HG03135 (cell line): ENCODE measurements at regions not wholly inside any gene's neighbourhood (a gene's known extent, or its start where the extent isn't known, plus 50 kb on each side); places are given as distances from the start of the nearest gene placed in this dataset.

Experiments used
- ATAC-seq: cut with Tn5 transposase; IDR thresholded peaks from one replicate; pipeline ENCODE4 v1.9.1; 2021; ENCODE audit warnings: mild to moderate bottlenecking, moderate library complexity; ENCODE audit not compliant: unreplicated experiment

GRCh38 chr13:83355041-83355440 lies 527.2 kb downstream of the SLITRK1 start:
- ATAC-seq, result no peak

- no peak for ATAC-seq
Measured at GRCh38 chr13:83352391-83352790, 529.9 kb downstream of the SLITRK1 start.

- ATAC-seq, result no peak
Measured at GRCh38 chr13:83350569-83350968, 531.7 kb downstream of the SLITRK1 start.

- no peak for ATAC-seq
Measured at GRCh38 chr13:83344518-83344917, 537.8 kb downstream of the SLITRK1 start.

- ATAC-seq, result no peak
Measured at GRCh38 chr13:83340170-83340569, 542.1 kb downstream of the SLITRK1 start.

- no peak for ATAC-seq
Measured at GRCh38 chr13:83333614-83334388, 548.5 kb downstream of the SLITRK1 start.

- ATAC-seq, result no peak
Measured at GRCh38 chr13:83332751-83333150, 549.5 kb downstream of the SLITRK1 start.

GRCh38 chr13:83327091-83327490 lies 555.2 kb downstream of the SLITRK1 start:
- no peak for ATAC-seq

- ATAC-seq, result no peak
Measured at GRCh38 chr13:83325125-83325853, 557.0 kb downstream of the SLITRK1 start.

GRCh38 chr13:83311886-83312577 lies 570.2 kb downstream of the SLITRK1 start:
- no peak for ATAC-seq

- ATAC-seq, result no peak
Measured at GRCh38 chr13:83298617-83299016, 583.7 kb downstream of the SLITRK1 start.

- no peak for ATAC-seq
Measured at GRCh38 chr13:83297586-83298290, 584.5 kb downstream of the SLITRK1 start.

GRCh38 chr13:83295686-83296085 lies 586.6 kb downstream of the SLITRK1 start:
- no peak for ATAC-seq

GRCh38 chr13:83286737-83287136 lies 595.5 kb downstream of the SLITRK1 start:
- no peak for ATAC-seq

GRCh38 chr13:83281654-83282053 lies 600.6 kb downstream of the SLITRK1 start:
- ATAC-seq, result no peak

- no peak for ATAC-seq
Measured at GRCh38 chr13:83274679-83275078, 607.6 kb downstream of the SLITRK1 start.

GRCh38 chr13:83272652-83273240 lies 609.5 kb downstream of the SLITRK1 start:
- ATAC-seq, result no peak

- no peak for ATAC-seq
Measured at GRCh38 chr13:83272076-83272475, 610.2 kb downstream of the SLITRK1 start.

- no peak for ATAC-seq
Measured at GRCh38 chr13:83265279-83265678, 617.0 kb downstream of the SLITRK1 start.

- ATAC-seq, result no peak
Measured at GRCh38 chr13:83248751-83249150, 633.5 kb downstream of the SLITRK1 start.

GRCh38 chr13:83232626-83233025 lies 649.6 kb downstream of the SLITRK1 start:
- no peak for ATAC-seq
